CD14-positive monocyte (primary cell): ENCODE measurements at regions not wholly inside any gene's neighbourhood (a gene's known extent, or its start where the extent isn't known, plus 50 kb on each side); places are given as distances from the start of the nearest gene placed in this dataset.

ENCODE experiments used
- DNase-seq, 3 donors: peaks; one replicate each; pipeline ENCODE4 v3.0.0-alpha.2; 2011 to 2022
- H2AFZ ChIP-seq: 2 replicates; pipeline ENCODE4 v1.6.0; 2012; ENCODE audit warnings: mild to moderate bottlenecking, low read depth, low read length, inconsistent platforms; ENCODE audit not compliant: insufficient read depth, poor library complexity, severe bottlenecking
- H3K27ac ChIP-seq, 2 donors: 1 replicate in 1 of 2; 2 replicates in 1 of 2; pipeline ENCODE4 v1.5.1; 2012 to 2013; ENCODE audit warnings: low read length in 2 of 2, control low read depth in 1 of 2, inconsistent platforms in 1 of 2, low read depth in 1 of 2, mild to moderate bottlenecking in 1 of 2
- H3K27me3 ChIP-seq, 2 donors: one replicate each; pipeline versions ENCODE4 v1.6.0 to v1.6.1; 2011 to 2013; ENCODE audit warnings: low read length in 2 of 2; ENCODE audit not compliant: control insufficient read depth in 2 of 2, insufficient read depth in 2 of 2
- H3K36me3 ChIP-seq, 2 donors: replicated peaks in 1 of 2; 1 replicate in 1 of 2; 2 replicates in 1 of 2; pipeline versions ENCODE4 v1.5.1 to v1.6.1; 2012 to 2013; ENCODE audit warnings: low read length in 2 of 2, control low read depth in 1 of 2, inconsistent platforms in 1 of 2, mild to moderate bottlenecking in 1 of 2; ENCODE audit not compliant: insufficient read depth in 2 of 2, control insufficient read depth in 1 of 2
- H3K4me1 ChIP-seq, 2 donors: 1 replicate in 1 of 2; 2 replicates in 1 of 2; pipeline versions ENCODE4 v1.5.1 to v1.6.1; 2012 to 2013; ENCODE audit warnings: low read length in 2 of 2, control low read depth in 1 of 2, inconsistent platforms in 1 of 2, mild to moderate bottlenecking in 1 of 2, moderate library complexity in 1 of 2; ENCODE audit not compliant: insufficient read depth in 2 of 2, control insufficient read depth in 1 of 2
- H3K4me2 ChIP-seq: replicated peaks from 2 replicates; pipeline ENCODE3; 2012; ENCODE audit warnings: low read length, moderate library complexity, mild to moderate bottlenecking; ENCODE audit not compliant: poor library complexity, severe bottlenecking; ENCODE audit errors: extremely low read depth
- H3K4me3 ChIP-seq, 3 experiments: fragments of 200-600 bp in 1 of 3; sonication (generic) in 1 of 3; replicated peaks in 1 of 3; 1 replicate in 2 of 3; 2 replicates in 1 of 3; pipeline ENCODE4 v1.5.1; 2011 to 2013; ENCODE audit warnings: low read length in 3 of 3, mild to moderate bottlenecking in 3 of 3, control low read depth in 2 of 3, low read depth in 2 of 3, inconsistent platforms in 1 of 3, moderate library complexity in 1 of 3
- H3K79me2 ChIP-seq: 2 replicates; pipeline ENCODE4 v1.6.0; 2012; ENCODE audit warnings: mild to moderate bottlenecking, control low read depth, inconsistent platforms, low read length, moderate library complexity; ENCODE audit not compliant: insufficient read depth
- H3K9ac ChIP-seq: 2 replicates; pipeline ENCODE4 v1.6.0; 2017; ENCODE audit warnings: low read length, mild to moderate bottlenecking; ENCODE audit not compliant: insufficient read depth, poor library complexity, severe bottlenecking
- H3K9me3 ChIP-seq, 2 donors: replicated peaks in 1 of 2; 1 replicate in 1 of 2; 2 replicates in 1 of 2; pipeline versions ENCODE4 v1.5.1 to v1.6.1; 2012 to 2013; ENCODE audit warnings: low read length in 2 of 2, control low read depth in 1 of 2; ENCODE audit not compliant: control insufficient read depth in 1 of 2, insufficient read depth in 1 of 2
- H4K20me1 ChIP-seq: 2 replicates; pipeline ENCODE4 v1.6.0; 2012; ENCODE audit warnings: mild to moderate bottlenecking, low read length, control low read depth, moderate library complexity; ENCODE audit not compliant: insufficient read depth
- H3K27ac Mint-ChIP-seq, 7 donors: one replicate each; pipeline ENCODE4 v1.8.0; 2020; ENCODE audit warnings: mild to moderate bottlenecking in 7 of 7, mixed read lengths in 7 of 7, moderate library complexity in 6 of 7, inconsistent platforms in 2 of 7
- H3K27me3 Mint-ChIP-seq, 3 donors: one replicate each; pipeline ENCODE4 v1.8.0; 2021 to 2022; ENCODE audit warnings: low read depth in 3 of 3, mild to moderate bottlenecking in 3 of 3, mixed read lengths in 3 of 3, moderate library complexity in 3 of 3, inconsistent platforms in 1 of 3
- H3K36me3 Mint-ChIP-seq, 2 donors: one replicate each; pipeline ENCODE4 v1.8.0; 2020; ENCODE audit warnings: mixed read lengths in 2 of 2, inconsistent platforms in 1 of 2, mild to moderate bottlenecking in 1 of 2
- H3K4me1 Mint-ChIP-seq: one replicate; pipeline ENCODE4 v1.8.0; 2020; ENCODE audit warnings: mild to moderate bottlenecking, mixed read lengths
- H3K4me3 Mint-ChIP-seq, 2 donors: one replicate each; pipeline ENCODE4 v1.8.0; 2020; ENCODE audit warnings: mild to moderate bottlenecking in 2 of 2, mixed read lengths in 2 of 2, moderate library complexity in 1 of 2
- H3K9me3 Mint-ChIP-seq, 7 donors: one replicate each; pipeline ENCODE4 v1.8.0; 2020 to 2022; ENCODE audit warnings: mixed read lengths in 7 of 7, mild to moderate bottlenecking in 6 of 7, moderate library complexity in 6 of 7, inconsistent platforms in 2 of 7
- CTCF ChIP-seq: fragments of 200-600 bp; IDR thresholded peaks from one replicate; pipeline ENCODE4 v1.8.0; 2022; ENCODE audit warnings: antibody characterized with exemption, mild to moderate bottlenecking
- WGBS: methylation state at CpG from one replicate; pipeline ENCODE4 v1.1.5; 2013; ENCODE audit warnings: missing lambda C conversion rate; ENCODE audit not compliant: insufficient coverage; 5-methylcytosine and 5-hydroxymethylcytosine counted together
- intact Hi-C, 2 donors: fragments of 100-400 bp; cut with micrococcal nuclease; formaldehyde crosslinking; loops; one replicate each; pipeline versions ENCODE4 v1.15.0 to v1.15.1; 2023

GRCh38 chr2:153416071-153416470 lies 62.5 kb downstream of the RPRM start:
- intact Hi-C loops: no loop called here
- no peak overlapping the region for H3K27ac ChIP-seq
- WGBS: no CpG with 5 or more reads among the region's 1 CpG
- Mint-ChIP-seq H3K36me3 (no peaks in the 10 kb centered on the region), H3K27ac (no peak overlapping the region), H3K27me3 (peaks cover 0 to 1% (median 0%) of the 10 kb centered on the region in 3 donors), H3K9me3 (peaks cover 0 to 4% (median 0%) of the 10 kb centered on the region in 7 donors), H3K4me3 (no peak overlapping the region), H3K4me1 (no peaks in the 10 kb centered on the region)
- no peaks in the 10 kb centered on the region for H3K79me2 ChIP-seq
- no peak for TF ChIP-seq CTCF
- no peaks in the 10 kb centered on the region for H4K20me1 ChIP-seq
- H3K9me3 ChIP-seq: peaks cover 0 to 4% of the 10 kb centered on the region in 2 donors
- H3K36me3 ChIP-seq: no peaks in the 10 kb centered on the region
- no peak overlapping the region for H3K9ac ChIP-seq
- H3K27me3 ChIP-seq: no peaks in the 10 kb centered on the region
- no peak overlapping the region for H3K4me3 ChIP-seq
- H2AFZ ChIP-seq: no peak overlapping the region
- no peaks in the 10 kb centered on the region for H3K4me1 ChIP-seq
- no peak overlapping the region for H3K4me2 ChIP-seq
- DNase-seq: no peak

GRCh38 chr2:153408710-153409385 lies 69.7 kb downstream of the RPRM start:
- no peaks in the 10 kb centered on the region for H3K4me1 ChIP-seq
- H3K79me2 ChIP-seq: no peaks in the 10 kb centered on the region
- H3K36me3 Mint-ChIP-seq: no peaks in the 10 kb centered on the region
- H3K9me3 ChIP-seq: no peaks in the 10 kb centered on the region
- no peak overlapping the region for H3K4me3 ChIP-seq
- H3K9ac ChIP-seq: no peak overlapping the region
- H3K4me3 Mint-ChIP-seq: no peak overlapping the region
- intact Hi-C loops: no loop called here
- WGBS: no CpG with 5 or more reads among the region's 3 CpGs
- no peaks in the 10 kb centered on the region for H3K27me3 Mint-ChIP-seq
- H3K4me1 Mint-ChIP-seq: no peaks in the 10 kb centered on the region
- H3K36me3 ChIP-seq: no peaks in the 10 kb centered on the region
- peaks cover 0 to 4% (median under 1%) of the 10 kb centered on the region in 7 donors for H3K9me3 Mint-ChIP-seq
- no peak for TF ChIP-seq CTCF
- H3K27me3 ChIP-seq: no peaks in the 10 kb centered on the region
- no peak overlapping the region for H2AFZ ChIP-seq
- no peak overlapping the region for H3K27ac Mint-ChIP-seq
- H4K20me1 ChIP-seq: no peaks in the 10 kb centered on the region
- H3K4me2 ChIP-seq: no peak overlapping the region
- H3K27ac ChIP-seq: no peak overlapping the region
- no peak for DNase-seq
